Parathyroid adenoma (tissue), 2 donors: ENCODE measurements at regions not wholly inside any gene's neighbourhood (a gene's known extent, or its start where the extent isn't known, plus 50 kb on each side); places are given as distances from the start of the nearest gene placed in this dataset.

Source experiments
- H2AFZ ChIP-seq: fragments of 300-600 bp; sonication (generic); one replicate; pipeline ENCODE4 v1.7.0; 2017; ENCODE audit warnings: antibody characterized with exemption, mild to moderate bottlenecking
- H3K27ac ChIP-seq: fragments of 300-600 bp; sonication (generic); one replicate; pipeline ENCODE4 v1.7.0; 2017
- H3K27me3 ChIP-seq: fragments of 300-600 bp; sonication (generic); one replicate; pipeline ENCODE4 v1.7.0; 2017; ENCODE audit warnings: low read length; ENCODE audit not compliant: control insufficient read depth, insufficient read depth
- H3K36me3 ChIP-seq: fragments of 300-600 bp; sonication (generic); one replicate; pipeline ENCODE4 v1.7.0; 2017; ENCODE audit warnings: low read length; ENCODE audit not compliant: control insufficient read depth, insufficient read depth
- H3K4me1 ChIP-seq: fragments of 300-600 bp; sonication (generic); one replicate; pipeline ENCODE4 v1.7.0; 2017; ENCODE audit warnings: control low read depth
- H3K4me2 ChIP-seq: fragments of 300-600 bp; sonication (generic); one replicate; pipeline ENCODE4 v1.7.0; 2017; ENCODE audit warnings: low read length
- H3K4me3 ChIP-seq: fragments of 300-600 bp; sonication (generic); one replicate; pipeline ENCODE4 v1.7.0; 2017; ENCODE audit warnings: low read depth, low read length
- H3K79me2 ChIP-seq: fragments of 300-600 bp; sonication (generic); one replicate; pipeline ENCODE4 v1.7.0; 2017; ENCODE audit warnings: control low read depth
- H3K9ac ChIP-seq: fragments of 300-600 bp; sonication (generic); one replicate; pipeline ENCODE4 v1.7.0; 2017; ENCODE audit warnings: mild to moderate bottlenecking
- H3K9me3 ChIP-seq: fragments of 300-600 bp; sonication (generic); one replicate; pipeline ENCODE4 v1.7.0; 2017; ENCODE audit warnings: low read length; ENCODE audit not compliant: control insufficient read depth
- CTCF ChIP-seq: fragments of 300-600 bp; sonication (generic); IDR thresholded peaks from one replicate; pipeline ENCODE4 v1.7.0; 2017; ENCODE audit warnings: antibody characterized with exemption, mild to moderate bottlenecking
- donor health status: primary hyperparathyroidism.

DNA sequence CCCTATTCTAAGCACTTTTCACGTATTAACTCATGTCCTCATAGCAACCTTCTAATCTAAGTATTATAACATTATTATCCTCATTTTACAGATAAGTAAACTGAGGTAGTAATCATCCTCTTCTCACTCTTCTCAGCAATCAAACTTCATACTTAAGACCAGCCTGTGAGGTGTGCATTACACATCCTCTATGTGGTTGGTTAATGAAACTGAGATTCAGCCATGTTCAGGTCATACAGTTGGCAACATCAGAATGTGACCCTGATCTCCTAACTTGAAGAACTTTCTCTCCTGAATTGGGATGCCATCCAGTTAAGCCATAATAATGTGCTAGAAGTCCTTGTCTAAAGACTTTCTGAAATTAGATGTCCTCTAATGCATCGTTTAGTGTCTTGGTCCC is 275.1 kb upstream of the ANKRD55 start:
- Histone ChIP-seq H3K4me3 (no peak overlapping the region), H2AFZ (no peak overlapping the region), H3K27me3 (no peaks in the 10 kb centered on the region), H3K27ac (no peak overlapping the region), H3K36me3 (no peaks in the 10 kb centered on the region), H3K4me2 (no peak overlapping the region), H3K9me3 (no peaks in the 10 kb centered on the region), H3K79me2 (no peaks in the 10 kb centered on the region), H3K4me1 (peaks cover 4% of the 10 kb centered on the region), H3K9ac (no peak overlapping the region)
- no peak for TF ChIP-seq CTCF

DNA sequence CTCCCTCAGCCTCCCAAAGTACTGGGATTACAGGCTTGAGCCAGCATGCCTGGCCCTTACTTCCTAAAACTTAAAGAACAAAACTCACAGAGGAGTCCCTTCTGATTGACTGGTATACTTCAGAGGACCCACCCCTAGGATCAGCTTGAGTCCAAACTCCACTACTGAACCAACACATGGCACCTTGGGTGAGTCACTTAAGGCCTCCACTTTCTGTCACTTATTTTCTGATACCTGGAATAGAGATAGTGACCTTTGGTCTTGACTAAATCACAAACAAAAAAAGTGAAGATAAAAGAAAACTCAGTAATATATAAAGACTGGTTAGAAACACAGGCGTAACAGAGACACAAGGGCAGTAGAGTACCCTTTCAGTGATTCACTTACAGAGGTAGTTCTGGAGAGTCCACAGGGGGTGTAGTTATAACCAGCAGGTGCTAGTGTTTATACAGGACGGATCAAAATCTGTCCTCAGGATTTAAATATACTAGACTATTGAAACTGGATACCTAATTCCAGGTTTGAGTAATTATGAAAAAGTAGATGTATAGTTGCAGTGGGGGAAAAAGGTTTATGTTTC is 274.3 kb upstream of the ANKRD55 start:
- H3K27ac ChIP-seq, result no peak overlapping the region
- no peak for TF ChIP-seq CTCF
- no peak overlapping the region for H3K4me2 ChIP-seq

DNA sequence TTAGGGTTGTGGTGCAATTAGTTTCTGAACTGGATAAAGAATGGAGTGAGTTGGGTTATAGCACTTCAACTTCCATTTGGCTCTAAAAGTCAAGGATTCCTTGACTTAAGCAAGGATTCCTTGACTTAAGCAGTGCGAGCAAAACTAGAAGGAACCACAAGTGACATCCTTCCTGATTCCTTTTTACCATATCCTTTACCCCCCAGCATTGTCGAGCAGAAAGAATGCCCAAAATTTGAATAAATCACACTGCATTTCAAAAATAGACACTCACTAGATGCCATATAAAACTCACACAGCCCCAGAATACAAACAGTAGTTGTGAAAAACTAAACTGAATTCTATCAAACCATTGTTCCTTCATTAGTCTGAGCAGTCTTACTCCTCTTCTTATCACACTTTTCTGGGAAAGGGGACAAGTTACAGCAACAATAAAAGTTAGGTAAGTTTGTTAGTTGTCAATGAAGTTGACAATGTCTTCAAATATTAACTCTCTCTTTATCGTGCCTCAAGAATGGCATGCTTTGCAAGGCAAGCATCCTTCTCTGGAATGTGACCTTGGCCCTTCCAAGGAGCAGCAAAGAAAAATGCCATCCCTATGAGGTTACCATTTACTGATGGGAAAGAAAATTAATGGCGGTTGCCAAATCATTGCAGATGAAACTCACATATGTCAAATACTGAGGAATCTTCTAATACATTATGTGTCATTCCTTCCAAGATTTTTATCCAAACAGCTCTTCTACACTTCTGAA is 273.3 kb upstream of the ANKRD55 start:
- Histone ChIP-seq H3K9ac (no peak overlapping the region), H3K9me3 (no peaks in the 10 kb centered on the region), H3K27me3 (no peaks in the 10 kb centered on the region), H3K4me3 (no peak overlapping the region), H3K4me2 (no peak overlapping the region), H3K27ac (no peak overlapping the region), H3K4me1 (no peaks in the 10 kb centered on the region), H2AFZ (no peak overlapping the region), H3K36me3 (no peaks in the 10 kb centered on the region), H3K79me2 (no peaks in the 10 kb centered on the region)
- TF ChIP-seq CTCF, result no peak

More for the DNA sequence above, 274.3 kb upstream of the ANKRD55 start:
- Histone ChIP-seq H3K4me1 (peaks cover under 1% of the 10 kb centered on the region), H3K9me3 (no peaks in the 10 kb centered on the region), H3K79me2 (no peaks in the 10 kb centered on the region), H3K36me3 (no peaks in the 10 kb centered on the region), H3K9ac (no peak overlapping the region), H3K4me3 (no peak overlapping the region), H2AFZ (no peak overlapping the region), H3K27me3 (no peaks in the 10 kb centered on the region)

- Histone ChIP-seq H3K9ac (no peak overlapping the region), H3K4me2 (no peak overlapping the region), H3K36me3 (no peaks in the 10 kb centered on the region), H3K79me2 (no peaks in the 10 kb centered on the region), H3K4me3 (no peak overlapping the region), H2AFZ (no peak overlapping the region), H3K9me3 (no peaks in the 10 kb centered on the region), H3K27me3 (no peaks in the 10 kb centered on the region), H3K4me1 (no peaks in the 10 kb centered on the region), H3K27ac (no peak overlapping the region)
- TF ChIP-seq CTCF, result no peak
Measured at GRCh38 chr5:56503929-56504328, 270.8 kb upstream of the ANKRD55 start.
